HG03159 (cell line): ENCODE measurements at regions not wholly inside any gene's neighbourhood (a gene's known extent, or its start where the extent isn't known, plus 50 kb on each side); places are given as distances from the start of the nearest gene placed in this dataset.
A peak's percentile ranks its signal among the peaks of the same experiment; 100 is the strongest.

Source experiments
- ATAC-seq: cut with Tn5 transposase; IDR thresholded peaks from one replicate; pipeline ENCODE4 v1.9.1; 2021; ENCODE audit warnings: mild to moderate bottlenecking, moderate library complexity; ENCODE audit not compliant: unreplicated experiment

DNA sequence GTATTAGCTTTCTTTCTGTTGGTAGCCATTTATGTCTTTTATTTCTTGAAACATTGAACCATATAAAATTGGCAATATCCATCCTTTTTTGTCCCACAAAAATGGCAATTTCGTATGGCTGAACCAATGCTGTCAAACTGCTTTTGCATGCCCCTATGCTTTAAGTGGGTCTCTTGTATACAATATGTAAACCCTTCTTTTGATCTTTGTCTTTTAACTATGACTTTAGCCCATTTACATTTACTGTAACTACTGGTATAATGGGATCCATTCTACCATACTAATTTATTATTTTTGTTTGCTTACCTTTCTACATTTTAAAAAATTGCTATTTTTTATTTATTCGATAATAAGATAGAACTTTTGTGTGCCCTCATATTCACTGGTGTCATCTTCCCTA is 93.4 kb downstream of the TENT4A start:
- no peak for ATAC-seq

DNA sequence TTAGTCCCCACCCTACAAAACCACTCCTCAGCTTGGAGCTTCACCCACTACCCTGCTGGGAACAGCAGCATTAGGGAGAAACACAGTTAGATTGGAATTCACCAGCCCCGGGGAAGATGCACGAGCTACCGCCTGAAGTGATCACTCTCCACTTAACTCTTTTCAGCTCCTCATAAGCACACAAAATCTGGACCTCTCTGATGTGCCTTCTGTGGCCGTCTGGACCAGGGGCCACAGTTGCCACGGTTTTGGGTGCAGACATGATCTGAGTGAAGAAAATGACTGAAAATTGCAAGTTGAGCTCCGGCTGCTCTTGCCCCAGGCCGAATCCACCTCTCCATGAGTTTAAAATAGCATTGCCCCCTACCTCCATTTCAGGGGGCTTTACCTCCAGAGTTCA is 95.2 kb downstream of the TENT4A start:
- no peak for ATAC-seq

DNA sequence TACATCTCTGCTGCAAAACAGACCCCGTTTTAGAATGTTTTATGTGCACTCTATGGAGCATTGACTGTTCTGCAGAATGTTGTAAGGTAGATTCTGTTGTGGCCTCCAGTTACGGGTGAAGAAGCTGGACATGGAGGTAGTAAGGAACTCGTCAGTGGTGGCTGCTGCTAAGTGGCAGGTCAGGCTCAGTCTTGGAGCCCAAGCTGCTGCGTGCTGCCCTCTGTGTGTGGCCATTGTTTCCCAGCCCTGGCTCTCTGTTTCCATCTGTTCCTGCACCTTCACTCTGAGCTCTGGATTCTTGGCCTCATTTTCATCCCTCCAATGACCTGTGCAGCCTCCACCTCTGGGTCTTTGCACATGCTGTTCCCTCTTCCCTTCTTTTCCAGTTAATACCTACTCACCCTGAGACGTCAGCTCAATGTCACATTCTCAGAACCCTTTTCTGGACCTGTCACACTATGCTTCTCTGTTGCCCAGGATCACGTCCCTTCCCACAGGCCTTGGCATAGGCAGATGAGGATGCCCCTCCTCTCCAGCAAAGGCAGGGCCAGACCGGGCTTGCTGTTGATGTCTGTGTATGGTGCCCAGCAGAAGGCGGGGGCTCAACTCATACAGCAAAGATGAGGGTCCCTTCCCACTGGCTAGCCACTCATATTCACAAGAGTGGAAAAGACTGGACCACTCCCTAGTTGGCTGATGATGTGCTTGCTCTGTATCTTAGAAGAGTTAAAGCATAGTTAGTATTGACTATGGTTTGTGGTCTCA is 97.6 kb downstream of the TENT4A start:
- ATAC-seq = no peak

DNA sequence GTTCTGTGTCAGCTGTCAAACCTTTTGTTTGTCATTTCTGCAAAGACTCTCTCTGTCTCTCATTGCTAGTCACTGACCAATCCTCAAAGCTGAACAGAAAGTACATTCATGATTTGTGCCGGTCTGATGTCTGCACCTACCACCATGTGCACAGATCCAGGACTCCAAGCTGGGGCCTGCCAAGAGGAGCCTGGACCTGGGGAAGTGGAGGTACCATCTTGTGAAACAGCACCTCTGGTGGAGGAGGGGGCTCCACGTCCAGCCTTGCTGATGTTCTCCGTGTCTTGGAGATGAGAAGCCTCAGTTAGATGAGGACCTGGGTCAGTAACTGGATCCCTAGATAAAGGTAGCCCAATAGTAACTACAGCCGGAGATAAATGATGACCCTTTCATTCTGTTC is 98.9 kb downstream of the TENT4A start:
- ATAC-seq = no peak

DNA sequence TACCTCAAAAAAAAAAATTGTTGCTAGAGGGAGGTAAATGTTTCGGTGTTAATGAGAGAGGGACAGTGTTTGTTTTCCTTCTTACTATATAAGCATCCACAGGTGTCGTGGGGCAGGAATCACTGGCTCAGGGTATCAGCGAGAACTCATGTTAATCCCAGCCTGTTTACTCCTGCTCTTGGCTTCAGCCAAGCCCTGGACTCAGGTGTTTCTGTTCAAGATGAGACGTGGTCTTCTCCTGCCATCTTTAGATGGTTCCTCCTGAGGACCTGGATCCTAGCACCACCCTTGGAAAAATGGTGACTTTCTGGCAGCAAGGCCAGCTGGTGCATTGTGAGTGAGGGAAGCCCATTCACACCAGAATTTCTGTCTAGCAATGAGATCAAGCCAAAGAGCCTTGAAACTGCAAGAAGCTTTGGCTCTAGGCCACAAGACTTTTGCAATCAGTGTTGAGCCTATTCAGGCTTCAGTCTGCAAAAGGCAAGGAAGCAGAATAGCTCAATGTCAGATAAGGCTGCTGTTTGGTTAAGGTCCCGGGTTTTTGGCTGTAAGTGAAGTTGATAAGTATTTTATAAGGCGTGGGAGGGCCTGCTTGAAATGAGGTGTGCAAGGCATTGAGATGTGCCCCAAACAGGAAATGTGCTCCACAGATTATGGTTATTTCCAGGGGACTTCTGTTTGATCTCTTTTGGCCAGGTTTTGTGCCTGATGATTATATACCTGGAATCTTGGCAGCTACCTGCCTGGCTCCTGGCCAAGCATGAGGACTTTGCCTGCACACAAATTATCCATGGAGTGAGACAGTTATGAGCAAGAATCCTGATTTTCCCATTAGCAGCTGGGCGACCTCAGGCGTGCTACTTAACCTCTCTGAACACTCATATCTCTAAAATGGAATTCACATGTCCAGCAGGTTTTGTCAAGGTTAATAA is 99.8 kb downstream of the TENT4A start:
- no peak for ATAC-seq

DNA sequence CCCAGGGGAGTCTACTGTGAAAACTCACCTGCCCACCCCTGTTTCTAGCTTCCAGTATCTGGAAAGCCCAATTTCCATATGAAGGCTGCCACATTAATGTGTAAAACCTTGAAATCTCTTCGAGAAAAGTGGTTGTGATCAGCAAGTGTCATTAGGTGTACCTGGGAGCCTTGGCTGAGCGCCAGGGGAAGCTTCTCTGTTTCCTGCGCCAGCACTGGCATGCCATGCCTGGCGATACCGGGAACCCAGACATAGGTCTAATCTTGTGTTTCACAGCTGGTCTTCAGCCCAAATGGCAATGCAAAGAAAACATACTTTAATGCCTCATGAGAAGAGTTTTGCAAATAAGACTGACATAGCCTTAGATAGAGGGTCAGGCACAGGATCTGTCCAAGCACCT is 101.6 kb downstream of the TENT4A start:
- no peak for ATAC-seq

DNA sequence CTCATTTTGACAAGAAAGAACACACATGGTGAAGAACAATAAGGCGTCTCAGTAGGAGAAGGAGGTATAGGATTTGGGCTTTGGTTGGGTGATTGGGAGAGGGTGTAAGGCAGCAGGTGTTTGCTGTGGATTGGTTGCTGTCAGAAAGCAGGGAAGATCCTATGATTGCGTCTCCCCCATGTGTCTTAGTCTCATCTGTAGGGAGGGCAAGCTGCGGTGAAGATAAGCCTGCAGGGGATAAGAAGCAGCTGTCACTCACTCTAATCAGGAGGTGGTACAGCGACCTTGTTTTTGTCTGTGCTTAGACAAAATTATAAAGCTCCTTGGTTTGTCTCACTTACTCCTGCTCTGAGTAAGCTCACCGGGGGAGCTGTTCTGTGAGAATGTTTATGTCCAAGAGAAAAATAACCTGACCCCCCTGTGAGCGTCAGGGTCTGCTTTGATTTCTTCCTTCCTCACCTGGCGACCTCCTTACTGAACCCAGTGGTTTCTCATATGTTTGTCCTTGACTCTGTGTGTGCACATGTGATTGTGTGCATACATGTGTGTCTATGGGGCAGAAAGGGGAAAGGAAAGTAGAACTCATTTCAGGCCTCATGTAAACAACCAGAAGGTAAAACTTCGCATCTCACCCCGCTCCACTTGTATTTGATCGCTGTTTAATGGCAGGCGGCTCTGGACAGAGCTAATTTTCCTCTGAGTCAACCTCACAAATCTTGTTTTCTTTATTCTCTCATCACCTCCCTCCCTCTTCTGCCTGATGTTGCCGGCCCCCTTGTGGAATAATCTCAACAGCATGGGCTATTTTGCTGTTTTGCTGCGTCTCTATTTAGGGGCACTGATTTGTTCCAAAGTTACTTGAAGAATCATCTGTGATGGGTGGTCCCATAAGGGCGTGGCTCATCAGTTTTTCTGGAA is 105.6 kb downstream of the TENT4A start:
- ATAC-seq = no peak

DNA sequence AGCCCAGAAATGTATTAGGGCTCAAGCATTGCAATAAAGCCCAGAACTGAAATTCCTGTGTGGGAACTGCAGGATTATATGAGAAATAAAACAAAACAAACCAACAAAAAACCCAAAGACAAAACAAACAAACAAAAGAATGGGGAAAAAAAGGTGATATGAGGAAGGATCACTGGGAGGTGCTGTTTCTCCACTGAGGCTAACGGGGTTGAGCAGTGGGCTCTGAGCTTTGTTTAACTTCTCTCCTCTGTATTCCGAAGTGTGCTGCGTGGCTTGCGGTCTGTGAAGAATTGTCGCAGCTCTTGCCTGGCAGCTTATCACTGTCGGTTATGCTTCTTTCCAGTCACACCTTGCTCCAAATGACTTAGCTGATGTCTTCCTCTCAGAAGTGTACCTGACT is 106.3 kb downstream of the TENT4A start:
- ATAC-seq = no peak

DNA sequence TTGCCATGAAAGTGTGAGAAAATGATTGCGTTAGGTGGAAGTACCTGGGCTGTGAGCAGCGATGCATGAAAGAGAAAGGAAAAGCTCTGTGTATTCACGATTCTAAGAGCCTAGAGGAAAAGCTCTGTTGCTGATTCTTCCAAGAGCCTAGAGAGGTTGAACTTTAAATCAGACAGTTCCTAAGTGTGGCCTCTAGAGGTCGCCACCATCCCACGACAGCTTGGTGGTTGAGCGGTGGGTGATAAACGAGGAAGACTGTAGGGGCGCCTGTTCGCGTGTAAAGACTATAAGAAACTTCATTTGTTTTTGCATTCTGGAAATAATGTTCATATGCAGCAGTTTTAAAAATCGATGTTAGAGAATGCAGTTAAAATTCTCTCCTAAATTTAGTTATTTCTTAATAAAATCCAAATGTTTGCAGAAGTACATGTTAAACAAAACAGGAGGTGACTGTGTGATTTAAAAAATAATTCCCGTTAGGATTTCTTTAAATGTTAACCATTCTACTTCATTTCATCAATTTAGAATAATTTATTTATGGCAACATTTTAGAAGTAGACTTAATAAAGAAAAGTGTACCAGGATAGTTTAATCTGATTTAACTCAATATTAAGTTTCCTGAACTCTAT is 107.7 kb downstream of the TENT4A start:
- peak; percentile 65 for ATAC-seq

DNA sequence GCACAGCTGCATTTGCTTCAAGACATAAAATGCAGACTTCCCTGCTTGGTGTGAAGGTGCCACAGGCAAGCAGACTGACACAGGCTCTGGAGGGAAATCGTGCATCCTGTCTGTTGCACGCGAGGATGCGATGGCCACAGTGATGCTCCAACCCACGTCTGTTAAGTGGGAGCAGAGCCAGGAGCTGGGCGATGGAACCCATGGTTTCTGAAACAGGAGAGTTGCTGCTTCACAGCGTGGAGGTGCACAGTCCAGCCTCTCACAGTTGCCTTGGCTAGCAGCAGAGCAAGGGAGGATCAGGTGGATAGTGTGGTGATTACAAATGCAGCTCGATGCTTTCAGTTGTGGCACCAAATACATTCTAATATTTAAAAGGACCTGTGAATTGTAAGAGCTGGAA is 108.8 kb downstream of the TENT4A start:
- ATAC-seq = no peak

DNA sequence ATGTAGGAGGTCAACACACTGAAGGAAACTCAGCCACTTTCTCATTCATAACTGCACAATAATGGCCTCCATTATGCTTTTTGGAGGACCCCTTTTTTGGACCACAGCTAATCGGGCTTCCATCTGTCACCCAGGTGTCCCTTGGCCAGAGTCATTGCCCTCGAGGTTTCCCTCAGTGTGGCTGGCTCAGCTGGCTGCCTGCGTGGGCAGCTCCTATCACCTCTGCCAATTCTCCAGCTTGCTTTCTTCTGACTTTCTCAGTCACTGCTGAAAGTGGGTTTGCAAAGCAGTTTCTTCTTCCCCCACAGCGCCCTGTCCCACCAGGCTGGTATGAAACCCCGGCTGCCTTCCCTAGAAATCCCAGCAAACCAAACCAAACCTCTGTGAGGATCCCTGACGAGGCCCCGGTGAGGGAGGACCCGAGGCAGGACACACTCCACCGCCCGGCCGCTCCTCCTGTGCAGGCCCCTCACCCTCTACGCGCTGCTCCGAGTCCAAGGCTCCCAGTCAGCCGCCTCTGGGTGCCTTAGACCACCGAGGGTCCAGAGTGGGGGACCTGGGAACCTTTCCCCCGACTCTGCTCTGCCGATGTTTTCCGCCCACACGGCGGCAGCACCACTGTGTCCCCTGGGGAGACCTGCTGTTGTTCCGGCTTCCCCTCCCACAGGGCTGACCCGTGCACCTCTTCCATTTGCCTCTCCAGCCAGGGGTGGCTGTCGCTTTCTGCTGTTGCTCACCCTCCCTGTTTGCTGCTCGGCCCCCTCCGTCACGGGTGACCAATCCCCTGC is 109.5 kb downstream of the TENT4A start:
- ATAC-seq = no peak

DNA sequence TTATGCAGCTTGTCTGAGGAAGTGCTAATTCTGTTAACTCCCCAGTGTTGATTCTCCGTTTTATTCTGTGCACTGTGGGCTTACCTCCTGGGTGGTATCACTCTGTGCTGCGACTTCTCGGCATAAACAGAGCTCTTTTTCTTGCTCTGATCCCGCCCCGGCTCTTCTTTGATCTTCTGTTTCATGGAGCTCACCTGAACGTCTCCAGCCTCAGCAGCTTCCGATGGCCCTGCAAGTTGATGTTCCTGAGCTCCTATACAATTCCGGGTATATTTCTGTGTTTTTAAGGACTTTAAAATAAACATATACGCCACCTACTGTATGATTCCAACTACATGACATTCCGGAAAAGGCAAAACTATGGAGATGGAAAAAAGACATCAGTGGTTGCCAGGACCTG is 110.8 kb downstream of the TENT4A start:
- no peak for ATAC-seq

DNA sequence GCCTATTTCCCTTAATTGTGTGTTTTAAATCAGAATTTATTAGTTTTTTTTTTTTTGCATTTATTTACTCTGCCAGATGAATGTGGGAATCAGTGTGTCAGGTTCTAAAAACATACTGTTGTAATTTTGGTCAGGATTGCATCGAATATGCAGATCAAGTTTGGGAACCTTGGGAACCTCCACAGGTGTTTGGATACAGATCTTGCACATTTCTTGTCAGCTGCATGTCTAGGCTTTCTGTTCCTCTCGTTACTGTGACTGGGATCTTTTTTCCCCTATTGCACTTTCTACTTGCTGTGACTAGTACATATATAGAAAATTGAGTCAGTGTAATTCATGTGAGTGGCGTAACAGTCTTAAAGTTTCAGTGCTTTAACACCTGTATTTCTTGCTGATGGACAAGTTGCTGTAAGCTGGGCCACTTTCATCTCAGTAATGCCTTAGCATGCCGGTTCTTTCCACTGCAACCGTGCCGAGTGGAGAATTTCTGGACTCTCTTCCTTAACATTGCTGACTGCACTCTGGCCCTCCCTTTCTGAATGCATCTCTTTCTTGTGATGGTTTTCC is 112.5 kb downstream of the TENT4A start:
- no peak for ATAC-seq

DNA sequence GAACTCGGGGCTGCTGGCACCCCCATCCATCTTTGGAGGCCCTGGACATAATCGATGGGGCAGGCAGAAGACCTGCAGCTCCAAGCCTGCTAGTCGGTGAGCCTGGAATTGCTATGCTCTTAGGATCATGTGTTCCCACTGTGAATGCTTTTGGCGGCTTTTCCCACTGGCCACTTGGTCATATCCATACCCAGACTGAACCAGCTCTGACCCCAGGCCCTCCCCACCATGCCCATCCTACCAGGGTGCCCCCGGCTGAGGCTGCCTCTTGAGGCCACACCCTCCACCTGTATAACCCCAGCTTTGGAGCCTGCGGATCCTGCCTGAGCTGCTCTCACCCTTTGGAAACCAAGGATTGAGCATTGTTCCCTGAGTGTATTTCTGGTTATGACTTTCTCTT is 113.5 kb downstream of the TENT4A start:
- ATAC-seq = no peak

DNA sequence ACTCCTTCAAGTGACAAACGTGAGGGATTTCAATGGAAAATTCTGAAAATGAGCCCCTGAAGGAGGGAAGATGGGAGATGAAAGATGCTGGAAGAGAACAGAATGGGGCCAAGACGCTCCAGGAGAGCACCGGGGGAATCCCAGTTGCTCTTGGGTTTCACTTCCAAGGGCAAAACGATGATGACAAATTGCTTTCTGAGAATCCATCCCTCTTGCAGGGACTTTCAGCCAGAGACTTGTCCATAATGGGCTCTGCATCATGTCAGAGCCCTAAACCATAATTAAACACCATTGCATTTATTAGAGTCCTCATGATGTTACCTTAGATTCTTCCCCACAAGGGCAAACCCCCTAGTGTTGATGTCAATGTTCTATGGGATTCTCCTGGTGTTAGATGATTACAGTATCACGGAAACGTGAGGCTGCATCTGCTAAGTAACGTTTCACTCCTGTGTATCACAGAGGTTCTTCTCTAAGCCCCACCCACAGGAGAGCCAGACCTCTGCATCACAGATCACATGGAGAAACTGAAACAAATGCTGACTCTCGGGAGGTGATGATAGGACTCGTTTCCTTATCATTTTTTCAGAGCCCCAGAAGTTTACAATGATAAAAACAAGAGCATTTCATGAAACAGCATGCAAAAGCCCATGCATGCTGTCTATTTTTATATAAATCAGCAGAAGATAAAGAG is 114.4 kb downstream of the TENT4A start:
- peak; percentile 84 for ATAC-seq

DNA sequence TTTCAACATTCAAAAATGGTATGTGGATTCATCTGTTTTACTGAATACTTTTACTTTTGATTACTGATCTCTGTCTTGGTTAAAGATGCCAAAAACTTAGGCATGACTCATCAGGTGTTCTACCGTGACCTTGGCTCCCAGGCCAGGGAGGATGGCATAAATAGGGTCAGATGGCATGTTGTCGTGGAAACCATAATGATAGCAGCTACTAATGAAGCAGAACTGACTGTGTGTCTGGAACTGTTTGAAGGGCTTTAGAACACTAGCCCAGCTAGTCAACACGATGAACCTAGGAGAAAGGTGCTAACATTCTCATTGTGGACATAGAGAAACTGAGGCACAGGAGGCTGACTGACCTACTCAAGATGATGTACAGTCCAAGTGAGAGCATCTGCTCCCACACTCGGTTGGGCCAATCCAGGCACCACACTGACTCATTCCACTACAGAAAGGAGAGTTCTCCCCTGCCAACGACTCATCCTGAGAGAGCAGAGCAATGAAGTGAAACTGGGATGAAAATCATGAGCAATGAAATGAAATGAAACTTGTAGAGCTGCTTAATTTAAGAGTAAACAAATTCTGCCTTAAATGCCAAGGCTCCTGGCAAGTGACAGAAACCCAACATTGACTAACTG is 116.0 kb downstream of the TENT4A start:
- peak; percentile 81 for ATAC-seq

DNA sequence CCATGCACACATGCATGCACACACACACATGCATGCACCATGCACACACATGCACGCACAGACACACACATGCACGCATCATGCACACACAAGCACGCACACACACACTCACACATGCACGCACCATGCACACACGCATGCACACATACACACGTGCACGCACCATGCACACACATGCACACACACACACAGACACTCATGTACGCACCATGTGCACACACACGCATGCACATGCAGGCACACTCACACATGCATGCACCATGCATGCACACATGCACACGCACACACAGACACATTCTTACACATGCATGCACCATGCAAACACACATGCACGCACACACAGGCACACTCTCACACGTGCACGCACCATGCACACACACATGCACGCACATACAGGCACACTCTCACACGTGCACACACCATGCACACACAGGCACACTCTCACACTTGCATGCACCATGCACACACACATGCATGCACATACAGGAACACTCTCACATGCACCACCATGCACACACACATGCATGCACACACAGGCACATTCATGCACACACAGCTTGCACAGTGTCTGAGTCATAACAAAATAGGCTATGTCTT is 117.5 kb downstream of the TENT4A start:
- no peak for ATAC-seq
